ENCODE measurements at regions not wholly inside any gene's neighbourhood (a gene's known extent, or its start where the extent isn't known, plus 50 kb on each side); places are given as distances from the start of the nearest gene placed in this dataset.

GRCh38 chr1:55427606-55428005, 212.4 kb upstream of the USP24 start (continued):
- TF ChIP-seq BACH1 (IDR thresholded peaks at IDR 0.05; ENCODE audit: low read length) (no peak), USF2 (IDR thresholded peaks at IDR 0.05; ENCODE audit: low read length) (no peak), YY1 (IDR thresholded peaks at IDR 0.05; ENCODE audit: low read depth, low read length) (no peak), TBP (IDR thresholded peaks at IDR 0.05; ENCODE audit: low read depth, low read length) (no peak), CEBPB (IDR thresholded peaks at IDR 0.05; ENCODE audit: low read depth, low read length) (no peak), CREB1 (IDR thresholded peaks at IDR 0.05) (no peak), SUZ12 (IDR thresholded peaks at IDR 0.05; ENCODE audit: low read length) (no peak)
